Left ventricle myocardium inferior (tissue), 1 donor: ENCODE measurements at regions not wholly inside any gene's neighbourhood (a gene's known extent, or its start where the extent isn't known, plus 50 kb on each side); places are given as distances from the start of the nearest gene placed in this dataset.

ENCODE experiments used
- DNase-seq: peaks from one replicate; pipeline ENCODE4 v3.0.0-alpha.2; 2020
- H3K27ac ChIP-seq: fragments of 200-600 bp; replicated peaks from 2 replicates; pipeline ENCODE4 v1.8.0; 2021
- H3K27me3 ChIP-seq: fragments of 200-600 bp; 2 replicates; pipeline ENCODE4 v1.8.0; 2021; ENCODE audit warnings: low read depth
- H3K36me3 ChIP-seq: fragments of 200-600 bp; 2 replicates; pipeline ENCODE4 v1.8.0; 2021
- H3K4me1 ChIP-seq: fragments of 200-600 bp; 2 replicates; pipeline ENCODE4 v1.8.0; 2021
- H3K4me3 ChIP-seq: fragments of 200-600 bp; 2 replicates; pipeline ENCODE4 v1.8.0; 2021; ENCODE audit warnings: mild to moderate bottlenecking, moderate library complexity
- H3K9me3 ChIP-seq: fragments of 200-600 bp; replicated peaks from 2 replicates; pipeline ENCODE4 v1.8.0; 2021
- CTCF ChIP-seq: fragments of 200-600 bp; IDR thresholded peaks from 2 replicates; pipeline ENCODE4 v1.8.0; 2021; ENCODE audit warnings: antibody characterized with exemption, mild to moderate bottlenecking, borderline replicate concordance
- intact Hi-C: fragments of 100-400 bp; cut with micrococcal nuclease; formaldehyde crosslinking; loops from one replicate; pipeline ENCODE4 v1.11.0; 2022
- donor health status: DM: no; HTN: yes; CAD: no; lungs with severe emphysema.

- DNase-seq: no peak
- H3K4me3 ChIP-seq: no peak overlapping the region
- no peaks in the 10 kb centered on the region for H3K9me3 ChIP-seq
- H3K27me3 ChIP-seq: no peaks in the 10 kb centered on the region
- peaks cover 24% of the 10 kb centered on the region for H3K4me1 ChIP-seq
- no peak overlapping the region for H3K27ac ChIP-seq
- intact Hi-C loops: no loop called here
- no peak for TF ChIP-seq CTCF
- no peaks in the 10 kb centered on the region for H3K36me3 ChIP-seq
Observed at GRCh38 chr14:22426711-22427110, 162.3 kb downstream of the DAD1 start.

- Histone ChIP-seq H3K27ac (no peak overlapping the region), H3K36me3 (no peaks in the 10 kb centered on the region), H3K4me3 (no peak overlapping the region), H3K4me1 (peaks cover 19% of the 10 kb centered on the region), H3K9me3 (no peaks in the 10 kb centered on the region), H3K27me3 (no peaks in the 10 kb centered on the region)
- intact Hi-C loops: no loop called here
- DNase-seq: no peak
- TF ChIP-seq CTCF: no peak
Observed at GRCh38 chr14:22423958-22424357, 165.1 kb downstream of the DAD1 start.

- H3K4me1 ChIP-seq: peaks cover 2% of the 10 kb centered on the region
- no peaks in the 10 kb centered on the region for H3K36me3 ChIP-seq
- no peak overlapping the region for H3K27ac ChIP-seq
- no peak overlapping the region for H3K4me3 ChIP-seq
- no peaks in the 10 kb centered on the region for H3K9me3 ChIP-seq
- DNase-seq: no peak
- intact Hi-C loops: no loop called here
- no peak for TF ChIP-seq CTCF
- no peaks in the 10 kb centered on the region for H3K27me3 ChIP-seq
Observed at GRCh38 chr14:22422238-22422637, 166.8 kb downstream of the DAD1 start.

GRCh38 chr14:22420598-22421186, 168.3 kb downstream of the DAD1 start:
- Histone ChIP-seq H3K4me1 (no peaks in the 10 kb centered on the region), H3K9me3 (no peaks in the 10 kb centered on the region), H3K27ac (no peak overlapping the region), H3K4me3 (no peak overlapping the region), H3K36me3 (no peaks in the 10 kb centered on the region), H3K27me3 (no peaks in the 10 kb centered on the region)
- TF ChIP-seq CTCF: no peak
- DNase-seq: no peak
- intact Hi-C loops: no loop called here

GRCh38 chr14:22419620-22420019, 169.4 kb downstream of the DAD1 start:
- intact Hi-C loops: no loop called here
- TF ChIP-seq CTCF: no peak

More at GRCh38 chr14:22419620-22420019, 169.4 kb downstream of the DAD1 start:
- H3K27me3 ChIP-seq: no peaks in the 10 kb centered on the region
- H3K36me3 ChIP-seq: no peaks in the 10 kb centered on the region
- no peaks in the 10 kb centered on the region for H3K4me1 ChIP-seq
- H3K27ac ChIP-seq: no peak overlapping the region
- H3K9me3 ChIP-seq: no peaks in the 10 kb centered on the region
- DNase-seq: no peak
- H3K4me3 ChIP-seq: no peak overlapping the region
